ENCODE measurements at regions not wholly inside any gene's neighbourhood (a gene's known extent, or its start where the extent isn't known, plus 50 kb on each side); places are given as distances from the start of the nearest gene placed in this dataset.

DNA sequence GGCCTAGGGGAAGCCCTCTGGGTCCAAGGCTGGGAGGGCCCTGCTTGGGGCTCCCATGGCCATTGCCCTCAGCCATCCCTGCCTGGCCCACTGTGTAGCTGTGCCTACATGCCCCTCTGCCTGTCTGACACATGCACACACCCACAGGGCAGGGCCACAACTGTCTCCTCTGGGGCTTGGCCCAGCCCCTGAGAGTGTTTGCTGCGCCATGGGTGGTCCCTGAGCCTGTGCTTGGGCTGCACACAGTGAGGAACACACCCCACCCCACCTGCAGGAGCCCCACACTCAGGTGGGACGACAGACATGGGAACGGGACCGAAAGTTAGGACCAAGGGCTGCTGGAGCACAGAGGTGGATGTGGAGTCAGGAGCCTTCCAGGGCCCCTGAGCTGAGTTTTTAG is 489.5 kb downstream of the TBC1D22A start:
- no peak for DNase-seq

DNA sequence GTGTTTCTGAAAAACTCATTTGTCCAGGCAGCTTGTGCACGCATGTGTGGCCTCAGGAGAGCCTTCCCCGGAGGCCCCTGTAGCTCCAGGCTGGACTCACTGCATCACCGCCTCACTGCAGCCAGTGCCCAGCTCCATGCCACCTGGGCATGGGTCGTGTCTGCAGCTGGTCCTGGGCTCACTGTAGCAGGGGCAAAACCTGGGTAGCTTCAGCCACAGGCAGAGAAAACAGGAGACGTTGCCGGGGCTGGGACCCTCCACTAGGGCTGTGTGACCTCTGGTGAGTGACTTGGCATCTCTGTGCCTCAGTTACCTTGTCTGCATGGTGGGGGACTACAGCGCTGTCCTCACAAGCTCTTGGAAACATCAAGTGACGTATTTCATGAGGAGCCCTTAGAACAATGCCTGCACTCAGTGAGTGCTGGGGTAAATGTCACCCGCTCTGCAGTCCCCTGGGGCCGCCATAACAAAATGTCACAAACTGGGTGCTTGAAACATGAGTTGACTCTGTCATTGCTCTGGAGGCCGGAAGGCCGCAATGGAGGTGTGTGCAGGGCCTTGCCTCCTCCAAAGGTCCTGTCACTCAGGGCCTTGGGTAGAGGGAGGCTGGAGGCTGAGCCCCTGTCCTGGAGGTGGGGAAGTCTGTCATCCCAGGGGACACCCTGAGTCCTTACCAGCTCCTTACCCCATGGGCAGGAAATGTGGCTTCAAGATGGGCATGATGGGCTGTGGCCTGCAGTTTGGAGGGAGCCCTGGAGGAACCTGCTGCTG is 488.7 kb downstream of the TBC1D22A start:
- DNase-seq, result peak in 1 of 2 experiments; percentile 2

DNA sequence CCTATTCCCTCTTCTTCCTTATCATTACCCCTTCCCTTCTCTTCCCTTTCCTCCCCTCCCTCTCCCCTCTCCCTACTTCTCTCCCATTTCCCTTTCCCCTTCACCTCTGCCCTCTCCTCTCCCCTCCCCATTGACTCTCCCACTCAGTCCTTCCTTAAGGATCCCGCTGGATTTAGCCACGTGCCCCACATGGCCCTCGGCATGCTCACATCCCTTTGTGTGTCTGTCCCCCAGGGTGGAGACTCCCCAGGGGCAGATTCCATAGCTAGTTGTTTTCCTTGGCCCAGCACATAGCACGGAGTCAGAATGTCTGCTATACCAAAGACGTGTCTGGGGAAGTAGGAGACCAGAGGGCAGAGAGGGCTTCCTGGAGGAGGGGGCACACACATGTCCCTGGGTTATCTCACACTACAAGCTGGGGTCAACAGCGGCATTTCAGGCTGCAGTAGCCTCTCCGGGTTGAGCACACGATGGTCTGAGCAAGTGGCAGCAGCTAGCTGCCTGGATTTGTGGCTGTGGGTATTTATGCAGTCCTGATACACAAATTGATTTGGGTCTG is 487.0 kb downstream of the TBC1D22A start:
- DNase-seq, result no peak

DNA sequence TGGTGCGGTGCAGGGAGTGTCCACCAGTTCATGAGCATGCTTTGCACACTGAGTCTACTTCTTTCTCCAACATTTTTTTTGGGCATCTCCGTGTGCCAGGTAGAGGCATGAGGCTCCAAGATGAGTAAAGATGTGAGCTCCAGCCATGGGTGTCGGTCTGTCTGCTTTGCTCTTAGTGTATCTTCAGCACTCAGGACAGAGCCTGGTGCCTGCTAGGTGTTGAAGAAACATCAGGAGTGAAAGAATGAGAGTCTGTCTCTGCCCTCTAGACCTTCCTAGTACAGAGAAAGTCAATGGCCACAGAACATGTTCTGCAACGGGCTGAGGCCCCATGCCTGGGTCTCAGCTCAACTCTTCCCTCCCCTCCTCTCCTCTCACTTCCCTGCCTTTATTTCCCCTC is 486.5 kb downstream of the TBC1D22A start:
- DNase-seq, result no peak

DNA sequence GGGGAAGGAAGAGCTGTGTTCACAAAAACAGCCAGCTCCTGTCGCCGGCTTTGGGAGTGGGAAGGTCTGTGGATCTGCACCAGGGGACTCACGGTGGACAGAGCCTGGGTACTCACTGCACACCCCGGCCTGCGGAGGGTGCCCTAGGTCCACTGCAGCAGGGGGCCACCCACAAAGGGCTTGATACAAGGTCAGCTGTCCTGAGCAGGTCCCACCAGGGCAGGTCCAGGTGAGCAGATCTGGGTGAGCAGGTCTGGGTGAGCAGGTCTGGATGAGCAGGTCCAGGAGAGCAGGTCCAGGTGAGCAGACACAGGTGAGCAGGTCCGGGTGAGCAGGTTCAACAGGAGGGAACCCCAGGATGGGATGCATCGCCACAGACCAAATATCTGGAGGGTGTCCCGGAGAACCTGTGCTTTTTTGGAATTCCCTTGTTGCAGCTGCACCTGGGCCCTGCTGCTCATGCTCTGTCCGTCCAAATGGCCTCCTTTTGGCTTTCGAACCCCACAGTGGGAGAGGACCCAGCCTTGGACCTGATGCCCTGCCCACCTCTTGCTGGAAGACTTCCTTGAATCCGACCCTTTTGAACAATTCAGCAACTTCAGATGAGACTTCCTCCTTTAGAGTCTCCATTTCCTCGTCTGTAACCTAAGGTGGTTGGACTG is 485.3 kb downstream of the TBC1D22A start:
- no peak for DNase-seq

DNA sequence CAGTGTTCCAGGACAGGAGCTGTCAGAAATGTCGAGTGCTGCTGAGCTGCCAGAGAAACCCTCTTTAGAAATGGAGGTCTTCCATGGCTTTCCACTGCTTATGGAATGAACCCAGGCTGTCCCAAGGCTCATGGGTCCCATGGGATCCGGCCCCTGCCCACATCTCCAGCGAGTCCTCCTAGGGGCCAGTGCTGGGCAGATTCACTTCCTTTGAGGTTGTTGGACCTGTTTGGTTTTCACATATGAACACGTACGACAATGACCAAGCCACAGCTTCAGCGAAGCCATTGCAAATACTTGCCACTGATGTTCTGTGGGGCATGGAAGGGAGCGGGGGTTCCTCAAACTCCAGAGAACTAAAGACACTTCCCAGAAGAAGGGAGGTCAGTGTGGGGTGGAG is 483.3 kb downstream of the TBC1D22A start:
- peak in 1 of 2 experiments; percentile 1 for DNase-seq

DNA sequence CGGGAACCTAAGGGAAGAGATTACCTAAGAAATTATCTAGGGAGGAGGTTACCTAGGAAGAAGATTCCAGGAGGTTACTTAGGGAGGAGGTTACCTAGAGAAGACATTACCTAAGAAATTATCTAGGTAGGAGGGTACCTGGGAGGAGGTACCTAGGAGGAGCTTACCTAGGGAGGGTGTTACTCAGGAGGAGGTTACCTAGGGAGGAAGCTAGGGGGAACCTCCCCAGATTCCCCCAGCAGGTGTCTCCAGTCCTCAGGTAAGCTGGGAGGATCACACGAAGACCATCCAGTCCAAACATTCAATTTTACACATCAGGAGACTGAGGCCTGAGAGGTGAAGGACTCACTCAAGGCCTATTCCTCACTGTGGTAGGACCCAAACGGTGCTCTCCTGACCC is 482.8 kb downstream of the TBC1D22A start:
- no peak for DNase-seq

DNA sequence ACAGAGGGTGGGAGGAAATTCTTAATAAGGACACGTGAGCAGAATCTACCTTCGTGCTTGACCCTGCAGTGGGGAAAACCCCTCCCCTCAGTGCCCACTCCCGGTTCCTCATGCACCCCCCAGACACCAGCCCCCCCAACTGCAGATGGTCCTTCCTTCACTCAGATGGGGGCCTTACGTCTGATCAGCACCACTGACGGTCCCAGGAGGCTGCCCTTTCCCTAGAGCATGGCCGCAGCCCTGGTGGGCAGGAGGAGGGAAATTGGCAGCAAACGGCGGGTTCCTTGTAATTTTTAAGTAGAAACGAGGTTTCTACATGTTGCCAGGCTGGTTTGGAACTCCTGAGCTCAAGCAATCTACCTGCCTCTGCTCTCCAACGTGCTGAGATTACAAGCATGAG is 477.7 kb downstream of the TBC1D22A start:
- no peak for DNase-seq

DNA sequence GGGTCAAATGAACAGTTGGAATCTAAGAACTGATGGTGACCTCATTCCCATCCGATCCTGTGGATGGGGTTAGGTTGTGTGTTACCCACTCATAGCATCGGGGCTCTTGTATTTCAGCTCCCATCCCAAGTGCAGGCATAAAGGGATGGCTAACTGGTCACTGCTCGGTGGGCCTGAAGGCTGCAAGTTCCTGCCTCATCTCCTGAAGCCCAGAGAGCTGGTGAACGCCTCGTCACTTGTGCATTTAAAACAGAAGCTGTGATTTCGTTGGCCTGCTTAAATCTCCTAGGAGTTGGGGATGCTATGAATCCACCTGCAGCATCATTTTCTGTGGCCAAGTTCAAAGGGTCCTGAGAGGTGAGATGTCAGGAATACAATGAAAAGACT is 477.0 kb downstream of the TBC1D22A start:
- no peak for DNase-seq

DNA sequence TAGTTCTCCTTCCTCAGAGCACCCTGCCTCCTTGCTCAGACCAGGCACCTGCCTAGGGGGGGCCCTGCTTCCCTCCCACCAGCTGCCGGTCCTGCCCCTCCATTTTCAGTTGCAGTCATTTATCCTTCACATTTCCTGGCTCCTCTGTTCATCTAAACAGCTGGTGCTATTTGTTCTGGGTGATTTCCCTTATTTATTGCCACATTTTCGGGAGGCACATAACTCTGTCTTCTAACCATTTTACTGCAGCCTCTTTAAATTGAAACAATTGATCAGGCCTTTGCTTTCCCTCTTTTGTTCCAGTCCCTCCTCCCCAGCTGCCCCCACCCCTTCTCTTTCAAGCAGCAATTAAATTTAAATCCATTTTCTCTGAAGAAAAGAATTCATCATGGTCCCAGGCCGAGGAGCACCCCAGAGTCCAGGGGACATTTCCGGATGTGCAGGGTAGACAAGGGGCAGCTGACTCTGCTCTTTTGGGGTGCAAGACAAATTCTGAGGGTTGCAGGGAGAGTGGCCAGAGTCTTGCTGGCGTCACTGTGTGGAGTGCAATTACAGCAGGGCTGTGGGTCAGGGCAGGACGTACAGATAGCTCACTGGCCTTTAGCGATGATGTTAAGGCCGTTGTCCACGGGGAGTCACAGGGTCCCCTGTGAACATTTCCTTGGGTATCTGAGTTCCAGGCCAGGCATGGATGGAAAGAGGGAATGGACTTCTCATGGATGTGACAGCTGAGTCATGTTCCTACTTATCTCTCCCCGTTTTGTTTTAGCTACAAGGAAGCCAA is 476.4 kb downstream of the TBC1D22A start:
- no peak for DNase-seq

DNA sequence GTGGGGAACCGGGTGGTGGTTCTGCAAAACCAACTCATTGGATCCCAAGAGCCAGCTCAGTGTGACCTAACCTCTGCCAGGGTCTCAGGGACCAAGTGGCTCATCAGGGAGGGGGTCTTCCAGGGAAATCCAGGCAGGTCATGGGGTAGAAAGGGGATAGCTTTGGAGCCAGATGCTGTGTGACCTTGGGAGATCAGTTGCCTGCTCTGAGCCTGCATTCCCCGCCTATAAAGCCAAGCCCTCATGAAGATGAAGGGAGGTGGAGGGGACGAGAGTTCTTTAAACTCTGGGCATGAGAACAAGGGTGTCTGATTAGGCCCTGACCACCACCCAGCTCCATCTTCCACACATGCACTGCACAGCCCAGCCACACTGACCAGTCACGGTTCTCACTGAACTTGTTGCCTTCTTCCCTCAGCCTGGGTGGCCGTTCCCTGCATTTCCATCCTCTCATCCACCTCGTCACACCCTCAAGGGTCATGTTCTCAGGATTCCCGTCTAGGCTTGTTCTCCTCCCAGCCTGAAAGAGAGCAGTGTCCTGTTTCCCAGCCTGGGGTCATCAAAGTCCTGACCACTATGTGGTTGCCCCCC is 475.5 kb downstream of the TBC1D22A start:
- DNase-seq, result peak in 1 of 2 experiments; percentile 4

DNA sequence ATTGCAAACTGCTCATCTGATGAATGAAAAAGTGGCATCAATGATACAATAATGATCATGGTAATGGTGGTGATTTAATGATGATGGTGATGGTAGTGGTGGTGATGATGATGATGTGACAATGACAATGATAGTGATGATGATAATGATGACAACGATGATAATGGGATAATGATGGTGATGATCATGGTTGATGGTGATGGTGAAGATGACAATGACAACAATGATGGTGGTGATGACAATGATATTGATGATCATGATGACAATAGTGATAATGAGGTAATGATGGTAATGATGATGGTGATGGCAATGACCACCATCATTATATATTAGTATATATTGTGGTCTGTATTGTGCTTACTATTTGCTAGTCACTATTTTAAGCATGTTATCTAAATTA is 474.3 kb downstream of the TBC1D22A start:
- no peak for DNase-seq

DNA sequence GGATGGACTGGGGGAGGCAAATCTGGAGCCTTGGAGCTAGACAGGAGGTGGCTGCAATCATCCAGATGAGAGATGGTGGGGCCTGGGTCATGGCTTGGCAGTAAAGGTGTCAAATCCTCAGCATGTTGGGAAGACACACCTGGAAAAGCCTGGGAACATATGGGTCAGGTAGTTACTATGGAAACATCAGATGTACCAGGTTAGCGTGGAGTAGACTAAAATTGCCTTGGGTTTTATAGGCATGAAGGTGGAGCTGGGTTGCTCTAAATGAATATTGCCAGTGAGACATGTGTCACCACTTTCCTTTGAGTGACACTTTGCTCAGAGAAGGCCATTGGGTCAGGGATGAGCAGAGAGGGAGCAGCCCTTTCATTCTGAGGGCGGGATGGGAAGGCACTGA is 473.7 kb downstream of the TBC1D22A start:
- DNase-seq, result no peak

DNA sequence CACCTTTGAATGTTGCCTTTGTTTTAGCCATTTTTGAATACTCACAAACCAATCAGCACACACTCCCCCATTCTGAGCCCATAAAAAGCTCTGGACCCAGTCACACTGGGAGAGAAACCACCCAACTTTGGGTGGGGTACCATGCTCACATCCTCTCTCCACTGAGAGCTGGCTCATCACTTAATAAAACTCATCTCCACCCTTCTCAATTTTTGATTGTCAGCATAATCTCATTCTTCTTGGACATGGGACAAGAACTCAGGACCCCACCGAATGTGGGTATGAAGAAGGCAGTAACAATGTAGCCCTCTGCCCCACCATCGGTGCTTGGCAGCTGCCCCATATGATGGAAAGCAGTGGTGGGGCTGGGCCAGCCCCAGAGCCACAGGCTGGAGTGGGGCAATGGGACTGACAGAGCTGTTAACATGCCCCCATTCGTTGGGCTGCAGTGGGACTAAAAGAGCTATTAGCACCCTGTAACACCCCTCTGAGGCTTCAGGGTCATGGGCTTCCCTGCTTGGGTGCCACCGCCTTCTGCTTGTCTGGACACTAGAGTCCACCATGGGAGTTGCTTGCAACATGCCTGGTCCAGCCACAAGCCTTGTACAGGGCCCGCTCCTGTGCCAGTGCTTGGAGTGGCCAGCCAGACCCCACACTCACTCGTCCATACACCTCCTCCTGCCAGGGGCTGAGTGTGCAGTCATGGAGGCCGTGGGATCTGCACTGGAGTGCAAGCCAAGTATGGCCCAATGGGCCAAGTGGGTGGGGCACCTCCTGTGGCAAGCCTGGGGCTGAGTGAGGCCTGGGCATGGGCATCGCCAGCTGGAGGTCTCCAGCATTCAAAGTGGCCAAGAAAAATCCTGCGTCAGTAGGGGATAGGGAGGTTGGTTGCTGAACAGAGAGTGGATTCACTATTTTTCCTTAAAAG is 471.1 kb downstream of the TBC1D22A start:
- DNase-seq, result no peak

DNA sequence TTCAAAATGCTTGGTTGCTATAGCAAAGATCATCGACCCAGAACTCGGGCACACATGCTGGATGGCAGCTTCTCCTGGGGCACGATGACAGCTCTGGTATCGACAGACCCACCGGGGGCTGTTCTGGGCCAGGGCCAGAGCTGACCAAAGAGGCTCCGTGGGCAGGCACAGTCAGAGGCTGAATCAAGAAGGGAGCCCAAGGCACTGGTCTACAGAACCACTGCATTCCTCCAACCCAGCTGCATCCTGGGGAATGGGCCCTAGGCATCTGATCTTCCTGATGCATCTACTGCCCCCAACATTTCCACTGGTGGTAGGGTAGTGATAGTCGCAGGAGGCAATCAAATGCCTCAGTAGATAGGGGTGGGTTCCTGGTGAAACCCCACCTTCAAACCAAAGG is 470.3 kb downstream of the TBC1D22A start:
- DNase-seq, result no peak

DNA sequence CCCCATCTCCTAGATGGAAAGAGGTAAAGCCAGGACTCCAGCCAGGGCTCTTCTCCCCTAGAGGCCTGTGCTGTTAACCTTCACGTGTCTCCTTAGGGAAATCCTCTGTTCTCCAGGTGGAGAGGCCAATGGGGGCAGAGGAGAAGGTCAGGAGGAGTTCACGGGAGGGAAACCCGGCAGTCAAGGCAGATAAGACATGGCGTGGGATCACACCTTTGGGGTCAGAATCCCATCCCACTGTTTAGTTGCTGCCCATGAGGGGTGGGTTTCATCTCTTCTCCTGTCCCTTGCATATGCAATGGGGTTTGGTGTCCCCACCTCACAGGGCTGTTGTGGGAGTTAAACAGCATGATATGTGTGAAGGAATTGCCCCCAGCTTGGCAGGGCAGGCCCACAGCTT is 469.7 kb downstream of the TBC1D22A start:
- no peak for DNase-seq

DNA sequence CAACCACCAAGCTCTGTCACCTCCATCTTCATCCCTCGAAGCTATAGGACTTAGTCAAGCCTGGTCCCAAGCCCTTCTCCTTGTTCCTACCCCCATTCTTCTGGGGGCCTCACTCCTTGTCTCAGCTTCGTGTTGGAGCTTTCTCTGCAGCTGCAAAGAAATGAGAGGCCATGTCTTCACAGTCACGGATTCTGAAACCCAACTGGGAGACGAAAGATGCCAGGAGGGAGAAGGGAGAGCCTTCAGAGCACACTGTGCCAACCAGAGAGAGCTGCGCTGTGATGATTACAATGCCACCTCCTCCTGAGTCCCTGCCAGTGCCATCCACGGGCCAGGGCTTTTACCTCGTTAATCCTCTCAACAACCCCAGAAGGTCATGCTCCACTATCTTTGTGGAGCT is 469.3 kb downstream of the TBC1D22A start:
- no peak for DNase-seq

DNA sequence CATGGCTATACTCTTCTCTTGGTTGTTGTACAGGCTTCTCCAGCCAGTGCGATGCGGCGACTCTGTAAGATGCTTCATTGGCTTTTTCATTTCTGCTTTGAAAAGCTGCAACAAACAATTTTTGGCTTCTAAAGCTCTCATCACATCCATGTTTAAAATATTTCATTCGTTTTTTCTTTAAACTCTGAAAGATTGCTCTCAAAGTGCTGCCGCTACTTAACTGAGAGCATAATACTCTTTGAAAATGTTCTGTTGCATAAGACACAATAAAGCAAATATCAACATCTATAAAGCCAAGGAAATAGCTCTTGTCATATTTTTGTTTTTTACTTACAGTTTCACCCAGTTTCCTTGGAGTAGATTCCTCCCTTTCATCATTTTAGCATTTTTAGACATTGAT is 468.3 kb downstream of the TBC1D22A start:
- DNase-seq, result no peak

DNA sequence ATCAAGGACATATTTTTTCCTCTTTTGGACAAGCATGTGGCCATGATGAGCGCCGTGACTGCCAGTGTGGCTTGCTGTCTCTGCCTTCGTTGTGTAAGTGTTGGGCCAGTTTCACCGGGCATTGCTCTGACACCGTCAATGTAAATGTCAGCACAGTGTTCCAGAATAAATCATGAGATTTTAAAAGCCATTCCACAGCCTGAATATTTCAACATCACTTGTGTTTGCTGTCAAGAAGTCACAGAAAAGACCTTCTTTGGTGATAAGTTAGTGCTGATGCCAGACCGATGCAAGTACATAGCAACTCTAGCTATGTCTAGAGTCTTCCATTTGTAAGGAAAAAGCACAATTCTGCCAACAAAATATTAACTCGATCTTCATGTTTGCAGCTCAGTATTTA is 467.8 kb downstream of the TBC1D22A start:
- DNase-seq, result no peak

DNA sequence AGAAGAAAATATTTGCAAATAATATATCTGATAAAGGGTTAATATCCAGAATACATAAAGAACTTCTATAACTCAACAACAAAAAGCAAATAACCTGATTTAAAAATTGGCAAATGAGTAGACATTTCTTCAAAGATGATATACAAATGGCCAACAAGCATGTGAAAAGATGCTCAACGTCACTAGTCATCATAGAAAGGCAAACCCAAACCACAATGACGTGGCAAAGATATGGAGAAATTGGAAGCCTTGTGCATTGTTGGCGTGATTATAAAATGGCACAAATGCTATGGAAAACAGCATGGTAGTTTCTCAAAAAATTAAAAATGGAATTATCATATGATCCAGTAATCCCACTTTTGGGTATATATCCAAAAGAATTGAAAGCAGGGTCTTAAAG is 466.3 kb downstream of the TBC1D22A start:
- no peak for DNase-seq

DNA sequence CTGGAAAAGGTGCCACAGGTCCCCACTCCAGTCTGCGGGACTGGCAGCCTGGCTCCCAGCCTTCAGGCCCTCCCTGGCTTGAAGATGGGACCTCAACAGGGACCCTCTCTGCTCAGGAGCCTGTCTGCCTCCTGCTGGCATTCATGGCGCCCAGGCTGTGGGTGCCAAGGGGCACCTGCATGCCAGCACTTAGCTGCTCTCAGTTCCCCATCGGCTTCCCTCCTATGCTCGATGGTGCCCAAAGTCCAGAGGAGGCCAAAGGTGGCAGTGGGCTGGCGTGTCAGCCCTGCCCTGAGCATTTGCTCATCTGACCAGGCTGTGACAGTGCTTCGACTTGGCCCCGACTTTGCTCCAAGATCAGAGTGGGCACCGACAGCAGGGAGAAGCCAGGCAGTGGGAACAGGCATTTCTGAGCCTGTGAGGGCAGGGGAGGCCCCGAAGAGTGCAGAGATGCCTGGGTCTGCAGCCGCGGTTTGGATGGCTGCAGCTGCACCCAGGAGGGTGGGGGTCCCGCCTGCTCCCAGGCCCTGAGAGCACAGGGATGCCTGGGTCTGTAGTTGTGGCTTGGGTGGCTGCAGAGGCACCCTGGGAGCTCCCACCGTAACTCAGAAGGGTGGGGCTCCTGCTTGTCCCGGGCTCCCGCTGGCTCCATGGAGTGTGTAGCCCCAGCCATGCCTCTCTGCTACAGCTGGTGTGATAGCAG is 463.6 kb downstream of the TBC1D22A start:
- DNase-seq, result peak in 1 of 2 experiments; percentile 1

Data from activated T-cell treated with anti-CD3 and anti-CD28 coated beads, Interleukin-2, amount 50 U/mL, for 48 hours (primary cell).